IPS DF 6.9 (cell line): ENCODE measurements at regions not wholly inside any gene's neighbourhood (a gene's known extent, or its start where the extent isn't known, plus 50 kb on each side); places are given as distances from the start of the nearest gene placed in this dataset.
A peak's percentile ranks its signal among the peaks of the same experiment; 100 is the strongest.

Experiments used
- DNase-seq: peaks from one replicate; pipeline ENCODE4 v3.0.0-alpha.2; 2013; ENCODE audit warnings: low read depth, low spot score
- H3K27ac ChIP-seq: one replicate; pipeline ENCODE4 v1.5.1; 2013; ENCODE audit warnings: low read length, control low read depth
- H3K27me3 ChIP-seq: 2 replicates; pipeline ENCODE4 v1.6.1; 2013; ENCODE audit warnings: mild to moderate bottlenecking, low read length; ENCODE audit not compliant: control insufficient read depth, insufficient read depth
- H3K36me3 ChIP-seq: 2 replicates; pipeline ENCODE4 v1.6.1; 2013; ENCODE audit warnings: low read length; ENCODE audit not compliant: control insufficient read depth, insufficient read depth
- H3K4me1 ChIP-seq: 2 replicates; pipeline ENCODE4 v1.6.1; 2013; ENCODE audit warnings: low read length; ENCODE audit not compliant: control insufficient read depth, insufficient read depth
- H3K4me3 ChIP-seq: 2 replicates; pipeline ENCODE4 v1.5.1; 2013; ENCODE audit warnings: mild to moderate bottlenecking, low read length
- H3K9me3 ChIP-seq: 2 replicates; pipeline ENCODE4 v1.6.1; 2013; ENCODE audit warnings: low read length, inconsistent platforms; ENCODE audit not compliant: control insufficient read depth, insufficient read depth
- WGBS: extraction: QIAGEN DNeasy Blood & Tissue Kit; methylation state at CpG from one replicate; pipeline ENCODE4 v1.1.7; 2013; ENCODE audit warnings: mixed read lengths, missing lambda C conversion rate; ENCODE audit not compliant: insufficient read length, insufficient coverage; 5-methylcytosine and 5-hydroxymethylcytosine counted together

GRCh38 chr1:21347072-21347581 is 56.9 kb upstream of the ECE1 start:
- no peak overlapping the region for H3K27ac ChIP-seq
- H3K4me3 ChIP-seq: no peak overlapping the region
- no CpG with 5 or more reads among the region's 8 CpGs for WGBS

GRCh38 chr1:21346365-21347071 is 56.3 kb upstream of the ECE1 start:
- Histone ChIP-seq H3K36me3 (no peaks in the 10 kb centered on the region), H3K9me3 (no peaks in the 10 kb centered on the region), H3K4me1 (peaks cover 1% of the 10 kb centered on the region; the same call in 1 of the 2 replicates), H3K27ac (no peak overlapping the region), H3K4me3 (no peak overlapping the region; the same call in 1 of the 2 replicates), H3K27me3 (peaks cover 8% of the 10 kb centered on the region; the same call in 1 of the 2 replicates)
- no peak for DNase-seq
- no CpG with 5 or more reads among the region's 13 CpGs for WGBS

More at GRCh38 chr1:21347072-21347581, 56.9 kb upstream of the ECE1 start:
- peaks cover 1% of the 10 kb centered on the region; the same call in 1 of the 2 replicates for H3K4me1 ChIP-seq
- no peaks in the 10 kb centered on the region for H3K36me3 ChIP-seq
- no peak for DNase-seq
- no peaks in the 10 kb centered on the region for H3K9me3 ChIP-seq
- peaks cover 8% of the 10 kb centered on the region; the same call in 1 of the 2 replicates for H3K27me3 ChIP-seq

- H3K36me3 ChIP-seq: no peaks in the 10 kb centered on the region
- H3K9me3 ChIP-seq: no peaks in the 10 kb centered on the region
- H3K4me1 ChIP-seq: peaks cover 1% of the 10 kb centered on the region; the same call in 1 of the 2 replicates
- H3K27ac ChIP-seq: no peak overlapping the region
- H3K4me3 ChIP-seq: peak overlapping the region; percentile 90
- DNase-seq: no peak
- WGBS: no CpG with 5 or more reads among the region's 74 CpGs
- H3K27me3 ChIP-seq: peaks cover 8% of the 10 kb centered on the region; the same call in 1 of the 2 replicates
Measured at GRCh38 chr1:21344750-21345443, 54.6 kb upstream of the ECE1 start.

- WGBS: no CpG with 5 or more reads among the region's 14 CpGs
- H3K27me3 ChIP-seq: peaks cover 8% of the 10 kb centered on the region; the same call in 1 of the 2 replicates
- no peak for DNase-seq
- H3K36me3 ChIP-seq: no peaks in the 10 kb centered on the region
- H3K4me3 ChIP-seq: peak overlapping the region; percentile 90; the same call in 1 of the 2 replicates
- H3K4me1 ChIP-seq: peaks cover 1% of the 10 kb centered on the region; the same call in 1 of the 2 replicates
- H3K27ac ChIP-seq: no peak overlapping the region
- no peaks in the 10 kb centered on the region for H3K9me3 ChIP-seq
Measured at GRCh38 chr1:21344098-21344749, 54.0 kb upstream of the ECE1 start.

GRCh38 chr1:21342961-21343838 is 52.9 kb upstream of the ECE1 start:
- H3K36me3 ChIP-seq: no peaks in the 10 kb centered on the region
- H3K4me1 ChIP-seq: peaks cover 1% of the 10 kb centered on the region; the same call in 1 of the 2 replicates
- no peak overlapping the region for H3K4me3 ChIP-seq
- H3K27ac ChIP-seq: no peak overlapping the region
- no CpG with 5 or more reads among the region's 10 CpGs for WGBS
- H3K9me3 ChIP-seq: no peaks in the 10 kb centered on the region
- H3K27me3 ChIP-seq: peaks cover 8% of the 10 kb centered on the region; the same call in 1 of the 2 replicates
- DNase-seq: no peak

- WGBS: no CpG with 5 or more reads among the region's 10 CpGs
- Histone ChIP-seq H3K36me3 (no peaks in the 10 kb centered on the region), H3K27me3 (peaks cover 8% of the 10 kb centered on the region; the same call in 1 of the 2 replicates), H3K4me3 (no peak overlapping the region), H3K27ac (no peak overlapping the region), H3K9me3 (no peaks in the 10 kb centered on the region), H3K4me1 (peaks cover 1% of the 10 kb centered on the region; the same call in 1 of the 2 replicates)
- DNase-seq: no peak
Measured at GRCh38 chr1:21341517-21342078, 51.3 kb upstream of the ECE1 start.

- Histone ChIP-seq H3K27ac (no peak overlapping the region), H3K27me3 (peaks cover 8% of the 10 kb centered on the region; the same call in 1 of the 2 replicates), H3K4me1 (peaks cover 1% of the 10 kb centered on the region; the same call in 1 of the 2 replicates), H3K9me3 (no peaks in the 10 kb centered on the region), H3K36me3 (no peaks in the 10 kb centered on the region), H3K4me3 (no peak overlapping the region)
- no peak for DNase-seq
- no CpG with 5 or more reads among the region's 8 CpGs for WGBS
Measured at GRCh38 chr1:21341022-21341421, 50.8 kb upstream of the ECE1 start.

GRCh38 chr1:21340230-21340945 is 50.1 kb upstream of the ECE1 start:
- no CpG with 5 or more reads among the region's 13 CpGs for WGBS
- no peak overlapping the region for H3K27ac ChIP-seq
- DNase-seq: no peak

More at GRCh38 chr1:21340230-21340945, 50.1 kb upstream of the ECE1 start:
- Histone ChIP-seq H3K36me3 (no peaks in the 10 kb centered on the region), H3K9me3 (no peaks in the 10 kb centered on the region), H3K4me1 (peaks cover 1% of the 10 kb centered on the region; the same call in 1 of the 2 replicates), H3K4me3 (no peak overlapping the region), H3K27me3 (peaks cover 8% of the 10 kb centered on the region; the same call in 1 of the 2 replicates)
